Tibial nerve (tissue), 4 donors: ENCODE measurements at regions not wholly inside any gene's neighbourhood (a gene's known extent, or its start where the extent isn't known, plus 50 kb on each side); places are given as distances from the start of the nearest gene placed in this dataset. TPM values are rescaled to one million over a fixed set of nuclear protein-coding genes. Genes with fewer than 3 reads are reported as not detected.

Source experiments
- DNase-seq, 2 donors: peaks; one replicate each; pipeline ENCODE4 v3.0.0-alpha.2; 2019; ENCODE audit warnings: low spot score in 2 of 2
- H3K27ac ChIP-seq, 4 donors: fragments of 200-600 bp; sonication (generic) in 3 of 4; one replicate each; pipeline ENCODE4 v1.5.1; 2017 to 2019; ENCODE audit warnings: mild to moderate bottlenecking in 1 of 4
- H3K27me3 ChIP-seq, 2 donors: fragments of 200-600 bp; sonication (generic) in 1 of 2; one replicate each; pipeline versions ENCODE4 v1.5.1 to v1.6.0; 2017 to 2019
- H3K36me3 ChIP-seq, 3 donors: fragments of 200-600 bp; sonication (generic); one replicate each; pipeline ENCODE4 v1.5.1; 2018 to 2019
- H3K4me1 ChIP-seq, 4 donors: fragments of 200-600 bp; sonication (generic) in 3 of 4; one replicate each; pipeline ENCODE4 v1.5.1; 2017 to 2019
- H3K4me3 ChIP-seq, 4 donors: fragments of 200-600 bp; sonication (generic) in 3 of 4; one replicate each; pipeline ENCODE4 v1.5.1; 2017 to 2019; ENCODE audit warnings: mild to moderate bottlenecking in 1 of 4, moderate library complexity in 1 of 4
- H3K9me3 ChIP-seq, 4 donors: fragments of 200-600 bp; sonication (generic) in 3 of 4; one replicate each; pipeline ENCODE4 v1.5.1; 2017 to 2019
- EP300 ChIP-seq, 2 donors: sonication (generic); formaldehyde crosslinking; IDR thresholded peaks; one replicate each; pipeline ENCODE4 v1.6.1; 2017; ENCODE audit warnings: antibody characterized with exemption in 2 of 2, mild to moderate bottlenecking in 1 of 2
- POLR2A ChIP-seq, 2 donors: fragments of 450-650 bp; IDR thresholded peaks; one replicate each; pipeline ENCODE4 v1.6.1; 2017; ENCODE audit warnings: antibody characterized with exemption in 2 of 2, mild to moderate bottlenecking in 2 of 2, moderate library complexity in 2 of 2
- WGBS, 2 donors: methylation state at CpG; one replicate each; pipeline ENCODE4 v1.1.5; 2018; 5-methylcytosine and 5-hydroxymethylcytosine counted together
- small RNA-seq: library from RNA; depleted of rRNA; stranded (forward); fragments of <200 nt; gene quantifications from one replicate; pipeline ENCODE3, GENCODE V24; 2016
- TF ChIP-seq, protein P1 (sequence below), 5 experiments: fragments of 200-600 bp in 3 of 5; fragments of 450-650 bp in 2 of 5; sonication (generic) in 3 of 5; IDR thresholded peaks; one replicate each; pipeline ENCODE4 v1.5.1; 2016 to 2019; ENCODE audit warnings: antibody characterized with exemption in 5 of 5, mild to moderate bottlenecking in 3 of 5, moderate library complexity in 2 of 5

- H3K36me3 ChIP-seq: no peaks in the 10 kb centered on the region
- H3K4me3 ChIP-seq: no peak overlapping the region
- TF ChIP-seq, protein P1, sequence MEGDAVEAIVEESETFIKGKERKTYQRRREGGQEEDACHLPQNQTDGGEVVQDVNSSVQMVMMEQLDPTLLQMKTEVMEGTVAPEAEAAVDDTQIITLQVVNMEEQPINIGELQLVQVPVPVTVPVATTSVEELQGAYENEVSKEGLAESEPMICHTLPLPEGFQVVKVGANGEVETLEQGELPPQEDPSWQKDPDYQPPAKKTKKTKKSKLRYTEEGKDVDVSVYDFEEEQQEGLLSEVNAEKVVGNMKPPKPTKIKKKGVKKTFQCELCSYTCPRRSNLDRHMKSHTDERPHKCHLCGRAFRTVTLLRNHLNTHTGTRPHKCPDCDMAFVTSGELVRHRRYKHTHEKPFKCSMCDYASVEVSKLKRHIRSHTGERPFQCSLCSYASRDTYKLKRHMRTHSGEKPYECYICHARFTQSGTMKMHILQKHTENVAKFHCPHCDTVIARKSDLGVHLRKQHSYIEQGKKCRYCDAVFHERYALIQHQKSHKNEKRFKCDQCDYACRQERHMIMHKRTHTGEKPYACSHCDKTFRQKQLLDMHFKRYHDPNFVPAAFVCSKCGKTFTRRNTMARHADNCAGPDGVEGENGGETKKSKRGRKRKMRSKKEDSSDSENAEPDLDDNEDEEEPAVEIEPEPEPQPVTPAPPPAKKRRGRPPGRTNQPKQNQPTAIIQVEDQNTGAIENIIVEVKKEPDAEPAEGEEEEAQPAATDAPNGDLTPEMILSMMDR (IDR thresholded peaks at IDR 0.05): no peak
- TF ChIP-seq EP300 (IDR thresholded peaks at IDR 0.05) (peak in 1 of 2 donors; percentile 73), POLR2A (IDR thresholded peaks at IDR 0.05) (no peak)
- peaks cover 0 to 14% (median 0%) of the 10 kb centered on the region in 4 donors for H3K4me1 ChIP-seq
- peak overlapping the region in 2 of 4 donors; percentile 14 to 17 for H3K27ac ChIP-seq
- WGBS, 2 donors: 51 to 52% methylated on average over 5 of the region's 5 CpGs
- no peaks in the 10 kb centered on the region for H3K9me3 ChIP-seq
- DNase-seq: peak in 1 of 2 donors; percentile 44
- no peaks in the 10 kb centered on the region for H3K27me3 ChIP-seq
Observed at GRCh38 chr5:77139001-77139400, 51.9 kb upstream of the ZBED3 start.

Small RNA genes in the stretch of these regions (small RNA-seq; reads per million reads assigned to genes)
- not detected for gene HMGB1P35
